ENCODE measurements at regions not wholly inside any gene's neighbourhood (a gene's known extent, or its start where the extent isn't known, plus 50 kb on each side); places are given as distances from the start of the nearest gene placed in this dataset.
"Not testable (repeated sequence)": the region's sequence is repeated elsewhere in the genome, so short reads cannot be mapped to it uniquely, and the experiment has no call there.

- DNase-seq (ENCODE audit: insufficient read length, low spot score) (no peak), FAIRE-seq (no peak)
- no peak for TF ChIP-seq POLR2AphosphoS5 (IDR thresholded peaks at IDR 0.05; ENCODE audit: low read depth, low read length)
- no peak for TF ChIP-seq POLR2A (IDR thresholded peaks at IDR 0.05; ENCODE audit: low read depth, low read length)
- no peak for TF ChIP-seq PAX5 (IDR thresholded peaks at IDR 0.05; ENCODE audit: insufficient read depth, low read length, severe bottlenecking)
- TF ChIP-seq POU2F2 (IDR thresholded peaks at IDR 0.05; ENCODE audit: low read depth, low read length): no peak
- TF ChIP-seq TAF1 (IDR thresholded peaks at IDR 0.05; ENCODE audit: low read depth, low read length): no peak
- TF ChIP-seq SPI1 (IDR thresholded peaks at IDR 0.05; ENCODE audit: low read depth, low read length): no peak
These were observed 614.1 kb downstream of the UQCRFS1 start for GRCh38 chr19:28598861-28599260.

- DNase-seq (ENCODE audit: insufficient read length, low spot score): no peak
- FAIRE-seq: no peak
- no peak for TF ChIP-seq POU2F2 (IDR thresholded peaks at IDR 0.05; ENCODE audit: low read depth, low read length)
- TF ChIP-seq TAF1 (IDR thresholded peaks at IDR 0.05; ENCODE audit: low read depth, low read length): no peak
- no peak for TF ChIP-seq POLR2AphosphoS5 (IDR thresholded peaks at IDR 0.05; ENCODE audit: low read depth, low read length)
- no peak for TF ChIP-seq POLR2A (IDR thresholded peaks at IDR 0.05; ENCODE audit: low read depth, low read length)
- TF ChIP-seq PAX5 (IDR thresholded peaks at IDR 0.05; ENCODE audit: insufficient read depth, low read length, severe bottlenecking): no peak
- no peak for TF ChIP-seq SPI1 (IDR thresholded peaks at IDR 0.05; ENCODE audit: low read depth, low read length)
These were observed 616.3 kb downstream of the UQCRFS1 start for GRCh38 chr19:28596561-28597071.

DNA sequence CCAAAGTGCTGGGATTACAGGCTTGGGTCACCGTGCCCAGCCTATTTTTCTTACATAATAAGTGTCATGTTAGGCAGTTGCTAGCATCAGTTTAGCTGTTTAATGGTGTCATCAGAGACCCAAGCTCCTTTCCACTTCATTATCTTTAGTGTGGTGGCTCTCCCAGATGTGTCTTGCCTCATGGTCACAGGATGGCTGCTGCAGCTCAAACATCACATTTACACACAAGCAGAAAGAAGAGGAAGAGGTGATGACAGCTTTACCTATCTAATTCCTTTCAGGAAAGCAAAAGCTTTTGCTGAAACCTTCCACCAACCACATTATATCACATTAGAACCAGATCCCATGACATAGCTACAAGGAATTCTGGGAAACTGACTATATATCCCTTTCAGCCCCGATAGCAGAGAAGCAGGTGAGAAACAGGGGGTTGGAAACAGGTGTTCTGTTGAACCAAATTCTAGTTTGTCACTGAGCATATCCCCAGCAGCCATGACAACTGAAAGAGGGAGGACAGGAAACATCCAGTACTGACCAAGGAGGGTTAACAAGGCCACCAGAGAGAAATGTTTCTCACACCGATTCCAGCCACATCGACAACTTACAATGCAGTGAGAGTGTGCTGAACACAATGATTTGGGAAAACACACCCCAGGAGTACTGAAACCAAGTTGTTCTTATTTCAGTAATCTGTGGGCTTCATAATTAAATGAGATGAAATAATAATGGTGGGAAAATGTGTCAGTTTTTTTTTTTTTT lies 617.0 kb downstream of the UQCRFS1 start:
- DNase-seq (ENCODE audit: insufficient read length, low spot score) (no peak), FAIRE-seq (no peak)
- TF ChIP-seq PAX5 (IDR thresholded peaks at IDR 0.05; ENCODE audit: insufficient read depth, low read length, severe bottlenecking): no peak
- no peak for TF ChIP-seq POLR2A (IDR thresholded peaks at IDR 0.05; ENCODE audit: low read depth, low read length)
- TF ChIP-seq SPI1 (IDR thresholded peaks at IDR 0.05; ENCODE audit: low read depth, low read length): no peak
- TF ChIP-seq POU2F2 (IDR thresholded peaks at IDR 0.05; ENCODE audit: low read depth, low read length): no peak
- TF ChIP-seq TAF1 (IDR thresholded peaks at IDR 0.05; ENCODE audit: low read depth, low read length): no peak
- no peak for TF ChIP-seq POLR2AphosphoS5 (IDR thresholded peaks at IDR 0.05; ENCODE audit: low read depth, low read length)

DNA sequence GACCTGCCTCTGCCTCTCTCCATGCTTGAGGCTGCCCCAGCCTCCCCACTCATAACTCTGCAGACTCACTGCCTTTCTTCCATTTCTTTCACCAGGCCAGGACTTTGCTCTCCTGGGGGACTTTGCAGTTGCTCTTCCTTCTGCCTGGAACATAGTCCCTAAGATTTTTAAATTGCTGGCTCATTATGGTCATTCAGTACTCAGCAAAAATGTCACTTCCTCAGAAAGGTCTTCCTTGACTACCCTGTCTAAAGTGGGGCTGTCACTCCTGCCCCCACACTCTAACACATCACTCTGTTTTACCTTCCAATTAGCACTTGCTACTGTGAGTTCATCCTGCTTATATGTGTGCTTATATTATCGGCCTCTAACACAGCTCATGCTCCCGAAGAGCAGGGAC lies 618.2 kb downstream of the UQCRFS1 start:
- TF ChIP-seq PAX5 (IDR thresholded peaks at IDR 0.05; ENCODE audit: insufficient read depth, low read length, severe bottlenecking): no peak
- no peak for TF ChIP-seq POLR2AphosphoS5 (IDR thresholded peaks at IDR 0.05; ENCODE audit: low read depth, low read length)
- TF ChIP-seq SPI1 (IDR thresholded peaks at IDR 0.05; ENCODE audit: low read depth, low read length): no peak
- TF ChIP-seq TAF1 (IDR thresholded peaks at IDR 0.05; ENCODE audit: low read depth, low read length): no peak
- no peak for TF ChIP-seq POLR2A (IDR thresholded peaks at IDR 0.05; ENCODE audit: low read depth, low read length)
- no peak for TF ChIP-seq POU2F2 (IDR thresholded peaks at IDR 0.05; ENCODE audit: low read depth, low read length)
- DNase-seq (ENCODE audit: insufficient read length, low spot score) (no peak), FAIRE-seq (no peak)

DNA sequence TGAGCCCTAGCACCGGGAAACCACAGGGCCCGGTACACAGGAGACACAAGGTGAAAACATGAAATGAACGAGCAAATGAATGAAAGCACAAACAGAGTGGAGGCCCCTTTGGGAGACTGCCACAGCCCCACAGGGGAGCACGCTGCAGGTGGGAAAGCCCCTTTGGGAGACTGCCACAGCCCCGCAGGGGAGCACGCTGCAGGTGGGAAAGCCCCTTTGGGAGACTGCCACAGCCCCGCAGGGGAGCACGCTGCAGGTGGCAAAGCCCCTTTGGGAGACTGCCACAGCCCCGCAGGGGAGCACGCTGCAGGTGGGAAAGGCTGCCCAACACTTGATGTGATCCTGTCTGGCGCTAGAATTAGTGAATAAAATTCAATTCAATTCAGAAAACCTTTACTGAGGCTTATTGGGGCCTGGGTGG lies 623.0 kb downstream of the UQCRFS1 start:
- DNase-seq (ENCODE audit: insufficient read length, low spot score); FAIRE-seq: not testable (repeated sequence)

GRCh38 chr19:28586474-28586873 lies 626.5 kb downstream of the UQCRFS1 start:
- no peak for DNase-seq (ENCODE audit: insufficient read length, low spot score)
- TF ChIP-seq PAX5 (IDR thresholded peaks at IDR 0.05; ENCODE audit: insufficient read depth, low read length, severe bottlenecking) (no peak), POLR2AphosphoS5 (IDR thresholded peaks at IDR 0.05; ENCODE audit: low read depth, low read length) (no peak), POU2F2 (IDR thresholded peaks at IDR 0.05; ENCODE audit: low read depth, low read length) (no peak), TAF1 (IDR thresholded peaks at IDR 0.05; ENCODE audit: low read depth, low read length) (no peak), SPI1 (IDR thresholded peaks at IDR 0.05; ENCODE audit: low read depth, low read length) (no peak), POLR2A (IDR thresholded peaks at IDR 0.05; ENCODE audit: low read depth, low read length) (no peak)
- FAIRE-seq: no peak

DNA sequence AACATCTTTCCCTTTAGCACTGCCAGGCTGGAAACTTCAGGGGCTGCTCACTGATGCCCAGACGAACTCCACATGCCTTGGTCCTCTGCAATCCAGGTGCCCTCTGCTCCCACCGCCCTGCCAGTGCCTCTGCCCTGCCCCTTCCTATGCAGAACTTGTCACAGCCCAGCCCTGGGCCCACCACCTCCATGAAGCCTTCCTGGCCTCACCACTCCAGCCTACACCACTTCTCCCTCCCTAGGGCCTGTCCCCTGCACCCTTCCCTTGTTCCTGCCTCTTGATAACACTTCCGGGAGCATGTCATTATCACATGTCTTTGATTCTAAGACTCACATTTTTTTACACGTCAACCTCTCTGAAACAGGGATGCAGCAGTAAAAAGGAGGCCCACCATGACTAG lies 627.2 kb downstream of the UQCRFS1 start:
- FAIRE-seq (no peak), DNase-seq (ENCODE audit: insufficient read length, low spot score) (no peak)
- no peak for TF ChIP-seq SPI1 (IDR thresholded peaks at IDR 0.05; ENCODE audit: low read depth, low read length)
- no peak for TF ChIP-seq PAX5 (IDR thresholded peaks at IDR 0.05; ENCODE audit: insufficient read depth, low read length, severe bottlenecking)
- TF ChIP-seq TAF1 (IDR thresholded peaks at IDR 0.05; ENCODE audit: low read depth, low read length): no peak
- TF ChIP-seq POLR2AphosphoS5 (IDR thresholded peaks at IDR 0.05; ENCODE audit: low read depth, low read length): no peak
- TF ChIP-seq POU2F2 (IDR thresholded peaks at IDR 0.05; ENCODE audit: low read depth, low read length): no peak
- TF ChIP-seq POLR2A (IDR thresholded peaks at IDR 0.05; ENCODE audit: low read depth, low read length): no peak

- no peak for DNase-seq (ENCODE audit: insufficient read length, low spot score)
- TF ChIP-seq POLR2A (IDR thresholded peaks at IDR 0.05; ENCODE audit: low read depth, low read length) (no peak), POLR2AphosphoS5 (IDR thresholded peaks at IDR 0.05; ENCODE audit: low read depth, low read length) (no peak), TAF1 (IDR thresholded peaks at IDR 0.05; ENCODE audit: low read depth, low read length) (no peak)
- no peak for FAIRE-seq
These were observed 629.2 kb downstream of the UQCRFS1 start for GRCh38 chr19:28583713-28584112.

GRCh38 chr19:28583242-28583641 lies 629.7 kb downstream of the UQCRFS1 start:
- FAIRE-seq (no peak), DNase-seq (ENCODE audit: insufficient read length, low spot score) (no peak)
- TF ChIP-seq POU2F2 (IDR thresholded peaks at IDR 0.05; ENCODE audit: low read depth, low read length) (no peak), POLR2AphosphoS5 (IDR thresholded peaks at IDR 0.05; ENCODE audit: low read depth, low read length) (no peak), SPI1 (IDR thresholded peaks at IDR 0.05; ENCODE audit: low read depth, low read length) (no peak), PAX5 (IDR thresholded peaks at IDR 0.05; ENCODE audit: insufficient read depth, low read length, severe bottlenecking) (no peak), POLR2A (IDR thresholded peaks at IDR 0.05; ENCODE audit: low read depth, low read length) (no peak), TAF1 (IDR thresholded peaks at IDR 0.05; ENCODE audit: low read depth, low read length) (no peak)

GRCh38 chr19:28582796-28583195 lies 630.2 kb downstream of the UQCRFS1 start:
- no peak for FAIRE-seq
- DNase-seq (ENCODE audit: insufficient read length, low spot score): no peak
- TF ChIP-seq TAF1 (IDR thresholded peaks at IDR 0.05; ENCODE audit: low read depth, low read length) (no peak), PAX5 (IDR thresholded peaks at IDR 0.05; ENCODE audit: insufficient read depth, low read length, severe bottlenecking) (no peak), POLR2A (IDR thresholded peaks at IDR 0.05; ENCODE audit: low read depth, low read length) (no peak), POLR2AphosphoS5 (IDR thresholded peaks at IDR 0.05; ENCODE audit: low read depth, low read length) (no peak), POU2F2 (IDR thresholded peaks at IDR 0.05; ENCODE audit: low read depth, low read length) (no peak), SPI1 (IDR thresholded peaks at IDR 0.05; ENCODE audit: low read depth, low read length) (no peak)

Data from GM12891 (cell line).